Large intestine (tissue), 3 donors: ENCODE measurements at regions not wholly inside any gene's neighbourhood (a gene's known extent, or its start where the extent isn't known, plus 50 kb on each side); places are given as distances from the start of the nearest gene placed in this dataset.

Experiments used
- DNase-seq, 2 donors: peaks; one replicate each; pipeline versions ENCODE4 v3.0.0 to v3.0.0-alpha.2; 2013
- H3K27ac ChIP-seq: one replicate; pipeline ENCODE4 v1.5.1; 2013; ENCODE audit warnings: low read length
- H3K27me3 ChIP-seq: 2 replicates; pipeline ENCODE4 v1.6.1; 2013; ENCODE audit warnings: low read length; ENCODE audit not compliant: control insufficient read depth, insufficient read depth
- H3K36me3 ChIP-seq: 2 replicates; pipeline ENCODE4 v1.6.1; 2013; ENCODE audit warnings: low read length; ENCODE audit not compliant: control insufficient read depth, insufficient read depth
- H3K4me1 ChIP-seq: one replicate; pipeline ENCODE4 v1.6.1; 2013; ENCODE audit warnings: low read length; ENCODE audit not compliant: control insufficient read depth, insufficient read depth
- H3K4me3 ChIP-seq: one replicate; pipeline ENCODE4 v1.5.1; 2013; ENCODE audit warnings: low read length
- H3K9me3 ChIP-seq: one replicate; pipeline ENCODE4 v1.6.1; 2013; ENCODE audit warnings: mild to moderate bottlenecking, low read depth, low read length, moderate library complexity; ENCODE audit not compliant: control insufficient read depth
- WGBS: methylation state at CpG from one replicate; pipeline ENCODE4 v1.1.5; 2013; ENCODE audit warnings: low lambda C conversion rate; ENCODE audit not compliant: insufficient coverage; 5-methylcytosine and 5-hydroxymethylcytosine counted together

DNA sequence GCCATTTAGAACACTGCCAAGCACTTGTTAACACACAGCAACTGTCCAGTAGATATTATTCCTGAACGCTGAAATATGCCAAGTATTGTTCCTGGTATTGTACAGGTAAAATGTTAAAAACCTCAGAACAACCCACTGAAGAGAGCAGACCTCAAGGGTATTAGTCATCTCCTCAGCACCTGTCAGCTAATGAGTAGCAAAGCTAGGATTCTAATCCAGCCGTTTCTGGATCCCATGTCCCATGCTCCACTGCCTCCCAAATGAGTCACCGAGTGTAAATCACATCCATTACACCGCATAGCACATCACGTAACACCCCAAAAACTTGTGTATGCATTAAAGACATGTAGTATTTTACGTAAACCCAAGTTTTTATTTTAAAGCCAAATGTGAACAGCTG, 705.4 kb upstream of the TENM4 start:
- Histone ChIP-seq H3K27me3 (no peaks in the 10 kb centered on the region), H3K9me3 (no peaks in the 10 kb centered on the region), H3K27ac (no peak overlapping the region), H3K4me3 (no peak overlapping the region), H3K36me3 (no peaks in the 10 kb centered on the region), H3K4me1 (no peaks in the 10 kb centered on the region)
- WGBS = 80% methylated on average over 1 of the region's 6 CpGs
- DNase-seq = no peak

DNA sequence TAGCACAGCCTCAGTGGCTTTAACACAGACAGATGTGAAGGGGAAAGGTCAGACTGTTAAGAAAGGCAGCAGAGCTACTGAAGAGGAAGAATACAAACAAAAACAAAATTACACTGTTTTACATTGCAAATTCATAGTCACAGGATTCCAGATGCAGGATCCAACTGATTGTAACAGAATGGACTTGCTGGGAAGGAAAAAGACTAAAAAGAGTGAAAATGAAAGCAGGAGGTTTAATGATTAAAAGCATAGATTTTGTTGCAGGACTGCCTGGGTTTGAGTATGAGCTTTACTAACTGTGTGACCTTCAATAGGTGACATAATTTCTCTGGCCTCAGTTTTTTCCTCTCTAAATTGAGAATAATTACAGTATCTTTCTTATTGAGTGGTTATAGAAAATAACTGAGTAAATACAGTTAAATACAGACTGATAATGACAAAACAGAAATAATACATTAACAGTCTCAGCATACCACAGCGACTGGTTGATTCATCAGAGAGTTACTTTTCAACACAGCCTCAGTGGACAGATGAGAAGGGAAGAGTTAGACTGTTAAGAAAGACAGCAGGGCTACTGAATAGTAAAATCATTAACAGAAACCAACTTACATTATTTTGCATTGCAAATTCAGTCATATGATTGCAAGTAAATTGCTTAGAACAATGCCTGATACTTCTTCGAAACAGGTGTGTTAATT, 704.2 kb upstream of the TENM4 start:
- H3K27ac ChIP-seq = no peak overlapping the region
- no peak overlapping the region for H3K4me3 ChIP-seq
- no peaks in the 10 kb centered on the region for H3K27me3 ChIP-seq
- no peaks in the 10 kb centered on the region for H3K36me3 ChIP-seq
- no peaks in the 10 kb centered on the region for H3K4me1 ChIP-seq
- WGBS = 100% methylated on average over 1 of the region's 2 CpGs
- no peak for DNase-seq
- no peaks in the 10 kb centered on the region for H3K9me3 ChIP-seq

DNA sequence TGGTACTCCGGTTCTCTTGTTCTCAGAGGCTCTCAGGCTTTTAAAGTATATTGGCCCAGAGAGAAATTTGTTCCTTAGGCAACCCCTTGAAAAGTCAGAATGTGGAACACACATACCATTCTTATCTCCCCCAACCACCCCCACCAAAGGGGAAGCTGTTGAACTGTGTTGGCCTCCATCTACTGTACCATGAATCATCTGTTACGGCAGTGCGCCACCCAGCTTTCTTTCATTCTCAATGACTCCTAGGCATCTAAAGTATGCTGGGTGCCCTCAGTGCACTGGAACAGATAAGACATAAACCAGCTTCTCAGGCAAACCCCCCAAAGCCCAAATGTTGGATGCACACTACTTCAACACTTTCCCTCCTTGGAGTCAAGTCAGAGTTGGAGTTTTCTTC, 696.2 kb upstream of the TENM4 start:
- H3K36me3 ChIP-seq = no peaks in the 10 kb centered on the region
- DNase-seq = no peak
- H3K27ac ChIP-seq = no peak overlapping the region
- no CpG with 5 or more reads among the region's 3 CpGs for WGBS
- no peaks in the 10 kb centered on the region for H3K9me3 ChIP-seq
- H3K4me1 ChIP-seq = no peaks in the 10 kb centered on the region
- H3K27me3 ChIP-seq = no peaks in the 10 kb centered on the region
- H3K4me3 ChIP-seq = no peak overlapping the region

DNA sequence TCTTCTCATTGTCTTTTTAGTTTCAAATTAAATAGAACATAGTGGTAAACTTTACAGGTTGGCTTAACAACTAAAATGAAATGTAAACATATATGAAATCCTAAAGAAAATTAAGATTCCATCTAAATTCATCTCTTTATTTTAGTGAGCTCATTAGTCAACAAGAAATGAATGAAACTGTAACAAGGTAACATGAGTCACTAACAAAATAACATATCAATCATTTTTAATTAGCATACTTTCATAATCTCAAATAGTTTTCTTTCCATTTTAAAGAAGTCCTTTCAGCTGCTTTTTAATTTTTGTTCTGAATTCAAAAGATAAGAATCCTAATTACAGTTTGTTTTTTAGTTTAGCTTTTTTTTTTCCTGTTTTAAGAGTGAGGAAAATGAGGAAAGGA, 688.6 kb upstream of the TENM4 start:
- Histone ChIP-seq H3K27ac (no peak overlapping the region), H3K4me3 (no peak overlapping the region), H3K4me1 (no peaks in the 10 kb centered on the region), H3K27me3 (no peaks in the 10 kb centered on the region), H3K9me3 (no peaks in the 10 kb centered on the region), H3K36me3 (no peaks in the 10 kb centered on the region)
- no peak for DNase-seq

DNA sequence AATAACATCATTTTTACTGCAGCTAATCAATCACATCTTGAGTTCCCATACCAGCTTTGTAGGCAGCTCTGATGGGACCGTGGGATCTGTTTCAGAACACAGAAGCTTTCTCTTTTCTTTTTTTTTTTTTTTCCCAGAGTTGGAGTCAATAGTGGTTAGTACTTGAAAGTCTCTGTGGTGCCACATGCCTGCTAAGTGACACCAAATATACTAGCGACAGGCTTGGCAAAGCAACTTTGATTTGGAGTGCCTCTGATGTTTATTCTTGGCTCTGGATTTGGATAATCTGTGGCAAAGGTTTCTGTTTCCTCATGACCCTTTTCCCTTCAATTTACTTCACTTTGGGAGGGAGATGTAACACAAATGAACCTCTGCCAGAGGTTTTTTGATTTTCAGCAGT, 681.4 kb upstream of the TENM4 start:
- no peak overlapping the region for H3K4me3 ChIP-seq
- no peaks in the 10 kb centered on the region for H3K9me3 ChIP-seq
- H3K4me1 ChIP-seq = no peaks in the 10 kb centered on the region
- H3K36me3 ChIP-seq = no peaks in the 10 kb centered on the region
- no peak for DNase-seq
- H3K27me3 ChIP-seq = no peaks in the 10 kb centered on the region
- no CpG with 5 or more reads among the region's 2 CpGs for WGBS
- H3K27ac ChIP-seq = no peak overlapping the region

DNA sequence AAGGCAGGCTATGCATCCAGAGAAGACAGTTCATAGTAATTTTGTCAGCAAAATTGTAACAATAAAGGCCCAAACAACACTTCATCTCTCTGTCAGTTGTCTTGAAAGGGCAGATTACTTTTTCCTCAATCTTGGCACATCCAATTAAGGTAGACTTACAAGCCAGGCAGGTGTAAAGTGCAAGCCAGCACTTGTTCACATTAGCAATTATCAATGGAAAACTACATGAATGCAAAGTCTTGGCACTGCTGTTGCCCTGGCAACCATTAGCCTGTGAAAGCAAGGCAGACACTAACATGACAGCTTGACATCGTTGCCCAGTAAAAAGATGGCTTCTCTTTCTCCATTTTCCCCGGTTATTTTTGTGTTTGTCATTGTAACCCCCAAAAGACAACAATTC, 677.2 kb upstream of the TENM4 start:
- no CpG with 5 or more reads among the region's 2 CpGs for WGBS
- H3K36me3 ChIP-seq = no peaks in the 10 kb centered on the region
- no peaks in the 10 kb centered on the region for H3K4me1 ChIP-seq
- DNase-seq = no peak
- H3K4me3 ChIP-seq = no peak overlapping the region
- no peak overlapping the region for H3K27ac ChIP-seq
- H3K9me3 ChIP-seq = no peaks in the 10 kb centered on the region
- no peaks in the 10 kb centered on the region for H3K27me3 ChIP-seq

DNA sequence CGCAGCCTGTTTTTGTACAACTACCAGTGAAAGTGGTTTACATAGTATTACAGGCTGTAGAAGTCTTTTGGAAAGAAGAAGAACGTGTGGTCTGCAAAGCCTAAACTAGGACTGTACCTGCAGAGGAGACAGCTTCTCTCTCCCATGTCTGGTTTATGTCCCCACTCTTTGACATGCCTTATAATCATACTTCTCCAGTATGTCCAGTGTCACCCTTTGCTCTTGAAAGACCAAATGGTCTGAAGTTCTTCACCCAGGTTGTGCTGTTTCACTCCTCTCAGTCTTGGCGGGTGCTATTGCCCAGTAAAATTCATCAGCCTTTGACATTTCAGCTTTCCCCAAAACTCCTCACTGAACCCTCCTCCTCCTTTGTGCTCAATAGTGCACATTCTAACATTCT, 676.0 kb upstream of the TENM4 start:
- Histone ChIP-seq H3K4me3 (no peak overlapping the region), H3K27ac (no peak overlapping the region), H3K9me3 (no peaks in the 10 kb centered on the region), H3K27me3 (no peaks in the 10 kb centered on the region), H3K36me3 (no peaks in the 10 kb centered on the region), H3K4me1 (no peaks in the 10 kb centered on the region)
- no peak for DNase-seq
- no CpG with 5 or more reads among the region's 3 CpGs for WGBS

DNA sequence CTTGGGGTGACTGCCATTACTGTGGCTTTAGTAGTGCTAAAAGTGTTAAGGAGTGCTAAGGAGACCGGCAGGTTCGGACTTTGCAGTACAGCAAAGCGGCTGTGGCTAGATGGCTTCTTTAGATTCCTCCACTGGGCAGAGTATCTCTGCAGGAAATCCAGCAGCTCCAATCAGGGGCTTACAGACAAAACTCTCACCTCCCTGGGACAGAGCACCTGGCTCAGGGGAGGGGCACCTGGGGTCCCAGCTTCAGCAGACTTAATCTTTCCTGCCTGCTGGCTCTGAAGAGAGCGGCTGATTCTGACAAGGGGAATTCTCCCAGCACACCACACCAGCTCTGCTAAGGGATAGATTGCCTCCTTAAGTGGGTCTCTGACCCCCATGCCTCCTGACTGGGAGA, 668.8 kb upstream of the TENM4 start:
- no CpG with 5 or more reads among the region's 4 CpGs for WGBS

DNA sequence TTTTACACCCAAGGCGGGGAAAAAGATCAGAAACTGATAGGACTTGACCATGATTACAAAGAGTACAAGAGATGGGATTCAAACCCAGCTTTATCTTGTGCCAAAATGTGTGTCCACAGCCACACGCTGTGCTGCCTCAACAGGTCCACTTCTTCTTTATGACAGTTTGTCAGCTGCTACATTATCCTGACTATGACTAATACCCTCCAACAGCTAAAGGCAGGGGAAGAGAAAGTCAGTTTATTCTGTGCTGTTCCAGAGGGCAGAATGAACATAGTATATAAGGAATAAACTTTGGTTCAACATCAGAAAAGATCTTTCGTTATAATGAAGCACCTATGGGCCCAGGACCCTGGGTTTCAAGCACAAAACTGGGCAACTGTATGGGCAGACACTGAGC, 668.2 kb upstream of the TENM4 start:
- Histone ChIP-seq H3K4me1 (no peaks in the 10 kb centered on the region), H3K27me3 (no peaks in the 10 kb centered on the region), H3K9me3 (no peaks in the 10 kb centered on the region), H3K36me3 (no peaks in the 10 kb centered on the region), H3K4me3 (no peak overlapping the region), H3K27ac (no peak overlapping the region)
- DNase-seq = no peak
- 100% methylated on average over 1 of the region's 3 CpGs for WGBS

More for the DNA sequence above, 668.8 kb upstream of the TENM4 start:
- Histone ChIP-seq H3K4me1 (no peaks in the 10 kb centered on the region), H3K9me3 (no peaks in the 10 kb centered on the region), H3K4me3 (no peak overlapping the region), H3K27me3 (no peaks in the 10 kb centered on the region), H3K36me3 (no peaks in the 10 kb centered on the region), H3K27ac (no peak overlapping the region)
- no peak for DNase-seq

DNA sequence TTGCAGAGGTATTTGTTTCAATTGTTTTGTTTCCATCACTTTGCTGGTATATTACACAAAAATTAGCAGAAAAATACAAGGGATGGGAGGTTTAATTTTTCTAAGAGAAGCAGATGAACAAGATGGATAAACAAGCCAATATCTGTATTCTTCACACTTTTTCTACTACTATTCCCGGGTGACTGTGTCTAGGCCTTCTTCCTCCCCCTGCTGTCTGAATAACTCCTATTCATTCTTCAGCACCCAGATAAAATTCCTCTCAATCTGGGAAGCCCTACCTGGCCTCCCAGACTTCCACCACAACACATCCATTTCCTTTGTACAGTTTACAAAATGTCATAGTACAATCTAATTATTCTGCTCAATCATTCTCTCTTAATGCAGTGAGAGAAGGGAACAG, 666.6 kb upstream of the TENM4 start:
- H3K36me3 ChIP-seq = no peaks in the 10 kb centered on the region
- WGBS = no CpG with 5 or more reads among the region's 1 CpG
- H3K4me3 ChIP-seq = no peak overlapping the region
- no peaks in the 10 kb centered on the region for H3K4me1 ChIP-seq
- no peak overlapping the region for H3K27ac ChIP-seq
- H3K27me3 ChIP-seq = no peaks in the 10 kb centered on the region
- no peaks in the 10 kb centered on the region for H3K9me3 ChIP-seq
- DNase-seq = no peak

DNA sequence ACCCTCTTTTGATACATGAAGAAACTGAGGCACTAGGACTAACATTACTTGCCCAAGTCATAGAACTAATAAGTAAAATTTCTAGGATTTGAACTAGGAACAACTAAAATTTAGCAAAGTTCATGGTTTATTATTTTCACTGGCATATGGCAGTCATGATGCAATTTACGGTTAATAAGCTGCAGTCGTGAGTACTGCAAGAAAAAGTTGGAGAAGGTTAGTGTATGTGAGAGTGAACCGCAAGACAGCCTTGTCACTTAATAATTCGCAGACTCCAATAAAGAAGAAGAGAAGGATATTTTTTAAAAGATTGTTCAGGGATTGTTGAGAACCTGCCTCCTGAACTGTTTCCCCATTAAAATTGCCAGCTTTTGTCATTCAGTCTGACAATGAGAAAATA, 663.4 kb upstream of the TENM4 start:
- Histone ChIP-seq H3K4me1 (no peaks in the 10 kb centered on the region), H3K4me3 (no peak overlapping the region), H3K9me3 (no peaks in the 10 kb centered on the region), H3K27me3 (peaks cover 3% of the 10 kb centered on the region), H3K27ac (no peak overlapping the region), H3K36me3 (no peaks in the 10 kb centered on the region)
- DNase-seq = no peak
- WGBS = 94% methylated on average over 3 of the region's 4 CpGs
